GM12878 (cell line): ENCODE measurements at regions not wholly inside any gene's neighbourhood (a gene's known extent, or its start where the extent isn't known, plus 50 kb on each side); places are given as distances from the start of the nearest gene placed in this dataset.

ENCODE experiments used
- ATAC-seq: fragments of 200-7000 bp; cut with Tn5 transposase; 3 replicates; pipeline ENCODE4 v1.9.1; 2020; ENCODE audit warnings: mild to moderate bottlenecking, moderate library complexity
- BruUV-seq: library from RNA; stranded (reverse); fragments of 400-500 nt; replicated peaks from 2 replicates; lab custom pipeline; 2021; lab: Mats Ljungman, UMichigan
- CTCF ChIA-PET: fragments of 300-600 bp; sonication (Branson Sonifier 250); formaldehyde crosslinking; extraction: SDS; loops from one replicate; lab custom pipeline; 2021; ENCODE audit warnings: inconsistent platforms; lab: Yijun Ruan, JAX
- POLR2A ChIA-PET: fragments of 350-600 bp; formaldehyde crosslinking; extraction: SDS; loops from one replicate; lab custom pipeline; 2021; ENCODE audit warnings: inconsistent platforms; lab: Charles Lee
- RAD21 ChIA-PET: fragments of 300-600 bp; sonication (Branson Sonifier 250); formaldehyde crosslinking; loops from one replicate; lab custom pipeline; 2023; ENCODE audit warnings: antibody characterized with exemption; ENCODE audit not compliant: unreplicated experiment; lab: Charles Lee
- SMC1A ChIA-PET: fragments of 300-600 bp; sonication (Branson Sonifier 250); formaldehyde crosslinking; loops from one replicate; lab custom pipeline; 2023; ENCODE audit not compliant: unreplicated experiment, uncharacterized antibody; lab: Charles Lee
- DNase-seq: peaks from one replicate; pipeline ENCODE4 v3.0.0-alpha.2; 2011; ENCODE audit warnings: low read depth, low spot score
- FAIRE-seq: peaks from 3 replicates; lab custom pipeline; 2011; peaks lifted over from hg19 to GRCh38; lab: Jason Lieb, UNC
- H2AFZ ChIP-seq: 2 replicates; pipeline ENCODE4 v1.6.0; 2011; ENCODE audit warnings: low read depth, low read length, control low read depth; ENCODE audit not compliant: control insufficient read depth
- H3K27ac ChIP-seq: 2 replicates; pipeline ENCODE4 v1.5.1; 2011; ENCODE audit warnings: control low read depth; ENCODE audit not compliant: control insufficient read depth, insufficient read depth
- H3K27me3 ChIP-seq, 2 experiments: replicated peaks in 1 of 2; 2 replicates each; pipeline versions ENCODE4 v1.6.0 to v1.6.1; 2011; ENCODE audit warnings: low read length in 1 of 2; ENCODE audit not compliant: control insufficient read depth in 2 of 2, insufficient read depth in 2 of 2
- H3K36me3 ChIP-seq, 2 experiments: 2 replicates each; pipeline ENCODE4 v1.5.1; 2011; ENCODE audit warnings: low read length in 1 of 2; ENCODE audit not compliant: control insufficient read depth in 2 of 2, insufficient read depth in 2 of 2
- H3K4me1 ChIP-seq: 2 replicates; pipeline ENCODE4 v1.6.1; 2011; ENCODE audit warnings: mild to moderate bottlenecking, low read length, moderate library complexity, mixed read lengths; ENCODE audit not compliant: control insufficient read depth, insufficient read depth
- H3K4me2 ChIP-seq: 2 replicates; pipeline ENCODE4 v1.6.0; 2011; ENCODE audit warnings: control low read depth; ENCODE audit not compliant: control insufficient read depth, insufficient read depth
- H3K4me3 ChIP-seq: fragments of 200-600 bp; sonication (generic); 2 replicates; pipeline ENCODE4 v1.5.1; 2016
- H3K79me2 ChIP-seq: 2 replicates; pipeline ENCODE4 v1.6.0; 2011; ENCODE audit warnings: low read length; ENCODE audit not compliant: control insufficient read depth, insufficient read depth
- H3K9ac ChIP-seq: 2 replicates; pipeline ENCODE4 v1.8.0; 2011; ENCODE audit warnings: low read length, control low read depth, mixed read lengths; ENCODE audit not compliant: control insufficient read depth, insufficient read depth
- H3K9me3 ChIP-seq: replicated peaks from 3 replicates; pipeline ENCODE4 v1.5.1; 2011; ENCODE audit warnings: mild to moderate bottlenecking, low read length; ENCODE audit not compliant: control insufficient read depth, insufficient read depth
- H4K20me1 ChIP-seq: 2 replicates; pipeline ENCODE4 v1.6.0; 2011; ENCODE audit not compliant: control insufficient read depth, insufficient read depth
- BCL11A ChIP-seq: IDR thresholded peaks from 2 replicates; pipeline ENCODE4 v1.6.1; 2011; ENCODE audit warnings: low read depth, low read length
- EED ChIP-seq: sonication (generic); IDR thresholded peaks from 2 replicates; pipeline ENCODE4 v1.6.1; 2016; ENCODE audit warnings: antibody characterized with exemption, low read depth
- EP300 ChIP-seq, 2 experiments: fragments of 150-350 bp in 1 of 2; IDR thresholded peaks; 2 replicates each; pipeline ENCODE4 v1.6.1; 2011 to 2012; ENCODE audit warnings: low read depth in 2 of 2, low read length in 2 of 2, borderline replicate concordance in 1 of 2, improper control_type of control experiment in 1 of 2, inconsistent platforms in 1 of 2; ENCODE audit not compliant: control insufficient read depth in 1 of 2
- JUND ChIP-seq: IDR thresholded peaks from 2 replicates; pipeline ENCODE4 v1.6.1; 2012; ENCODE audit warnings: low read depth, mild to moderate bottlenecking, low read length, improper control_type of control experiment, moderate library complexity
- MEF2B ChIP-seq: fragments of 450-650 bp; IDR thresholded peaks from 2 replicates; pipeline ENCODE4 v1.6.1; 2018; ENCODE audit warnings: mild to moderate bottlenecking, moderate library complexity; ENCODE audit not compliant: partially characterized antibody, poor library complexity, severe bottlenecking
- NR2F1 ChIP-seq: fragments of 450-650 bp; conservative IDR thresholded peaks from 2 replicates; pipeline ENCODE4 v1.6.1; 2017; ENCODE audit warnings: mild to moderate bottlenecking
- ZNF384 ChIP-seq: IDR thresholded peaks from 2 replicates; pipeline ENCODE4 v1.6.1; 2012; ENCODE audit warnings: low read depth, mild to moderate bottlenecking, low read length, improper control_type of control experiment, borderline replicate concordance
- WGBS: methylation state at CpG from one replicate; pipeline ENCODE4 v1.1.6; 2016; ENCODE audit warnings: low lambda C conversion rate; ENCODE audit not compliant: insufficient replicate concordance, insufficient coverage; ENCODE audit errors: missing lambda C conversion rate; 5-methylcytosine and 5-hydroxymethylcytosine counted together
- in situ Hi-C: fragments of 300-500 bp; cut with MboI; formaldehyde crosslinking; loops from 9 replicates; pipeline ENCODE4 v1.14.3; 2018; ENCODE audit warnings: mixed read lengths
- intact Hi-C: fragments of 100-400 bp; cut with micrococcal nuclease; formaldehyde crosslinking; loops from one replicate; pipeline ENCODE4 v1.14.2; 2022; ENCODE audit not compliant: unreplicated experiment
- TF ChIP-seq, protein P1 (sequence below): IDR thresholded peaks from 2 replicates; pipeline ENCODE4 v1.6.1; 2012; ENCODE audit warnings: low read depth, low read length, improper control_type of control experiment
- TF ChIP-seq, protein P2 (sequence below): IDR thresholded peaks from 2 replicates; pipeline ENCODE4 v1.6.1; 2011; ENCODE audit warnings: borderline replicate concordance, low read depth, mild to moderate bottlenecking, moderate library complexity, mixed read lengths, low read length; ENCODE audit not compliant: insufficient read depth; ENCODE audit errors: extremely low read length
- TF ChIP-seq, protein P3 (sequence below): IDR thresholded peaks from 2 replicates; pipeline ENCODE4 v1.6.1; 2011; ENCODE audit warnings: borderline replicate concordance, low read depth, mild to moderate bottlenecking, moderate library complexity, low read length; ENCODE audit not compliant: insufficient read depth, poor library complexity, severe bottlenecking
- TF ChIP-seq, protein P4 (sequence below): fragments of 450-650 bp; IDR thresholded peaks from 2 replicates; pipeline ENCODE4 v1.6.1; 2017; ENCODE audit warnings: mild to moderate bottlenecking, moderate library complexity

DNA sequence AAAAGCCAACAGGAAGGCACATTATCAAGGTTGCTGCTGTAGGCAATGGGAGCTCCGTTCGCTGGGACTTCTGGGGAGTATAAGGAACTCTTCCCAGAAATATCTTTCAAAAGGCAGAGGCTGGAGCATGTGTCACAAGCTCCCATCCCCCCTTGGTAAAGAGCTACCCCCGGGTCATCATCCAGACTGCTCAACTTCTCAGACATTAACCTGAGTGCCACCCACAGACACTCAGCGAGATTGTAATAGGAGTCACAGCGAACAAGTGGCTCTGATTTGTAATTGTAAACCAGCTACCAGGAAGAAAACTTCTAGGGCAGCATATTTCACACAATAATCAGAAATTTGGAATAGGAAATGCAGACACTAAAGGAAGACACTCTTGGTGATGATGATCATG, 290.2 kb upstream of the PARD3B start:
- Histone ChIP-seq H3K9ac (no peak overlapping the region), H3K27me3 (no peaks in the 10 kb centered on the region; a peak in 1 of 4 replicates), H3K4me1 (no peaks in the 10 kb centered on the region), H3K9me3 (no peaks in the 10 kb centered on the region), H2AFZ (no peak overlapping the region), H3K36me3 (no peaks in the 10 kb centered on the region), H3K79me2 (no peaks in the 10 kb centered on the region), H3K27ac (no peak overlapping the region), H3K4me2 (no peak overlapping the region), H3K4me3 (no peak overlapping the region), H4K20me1 (no peaks in the 10 kb centered on the region)
- in situ Hi-C loops = no loop called here
- ChIA-PET SMC1A (no interaction called here), CTCF (no interaction called here), RAD21 (no interaction called here), POLR2A (no interaction called here)
- no TSS peak for BruUV-seq
- DNase-seq (no peak), ATAC-seq (no peak), FAIRE-seq (no peak)
- TF ChIP-seq EED (no peak), BCL11A (no peak), NR2F1 (no peak), MEF2B (no peak), EP300 (IDR thresholded peaks at IDR 0.05; ENCODE audit: borderline replicate concordance in 1 of 2, control insufficient read depth in 1 of 2, low read depth in 2 of 2, low read length in 2 of 2) (no peak), ZNF384 (no peak), JUND (no peak)
- TF ChIP-seq, protein P1, sequence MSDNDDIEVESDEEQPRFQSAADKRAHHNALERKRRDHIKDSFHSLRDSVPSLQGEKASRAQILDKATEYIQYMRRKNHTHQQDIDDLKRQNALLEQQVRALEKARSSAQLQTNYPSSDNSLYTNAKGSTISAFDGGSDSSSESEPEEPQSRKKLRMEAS = no peak
- intact Hi-C loops = no loop called here
- WGBS = 12% methylated on average over 5 of the region's 5 CpGs

DNA sequence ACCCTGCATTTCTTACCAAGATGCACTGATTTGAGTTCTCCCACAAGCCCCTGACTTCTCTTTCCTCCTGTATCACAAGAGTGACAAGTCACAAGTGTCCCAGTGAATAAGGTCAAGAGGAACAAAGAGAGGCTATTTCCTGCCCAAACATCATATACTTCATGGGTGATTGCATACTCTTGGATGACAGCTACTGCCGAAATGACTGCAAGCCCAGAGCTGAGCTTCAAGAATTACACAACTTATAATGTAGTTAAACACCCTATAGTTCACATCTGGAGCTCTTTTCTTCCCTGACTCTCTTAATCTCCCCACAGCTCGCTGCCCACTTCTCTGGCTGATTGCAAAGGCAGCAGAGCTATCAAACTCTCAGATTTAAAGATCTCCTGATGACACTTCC, 289.7 kb upstream of the PARD3B start:
- ATAC-seq = no peak
- H2AFZ ChIP-seq = no peak overlapping the region
- no peaks in the 10 kb centered on the region for H3K36me3 ChIP-seq
- no peak for FAIRE-seq
- WGBS = 3% methylated on average over 2 of the region's 2 CpGs
- H3K9me3 ChIP-seq = no peaks in the 10 kb centered on the region
- no peaks in the 10 kb centered on the region; a peak in 1 of 4 replicates for H3K27me3 ChIP-seq
- in situ Hi-C loops = no loop called here
- H3K9ac ChIP-seq = no peak overlapping the region
- SMC1A ChIA-PET = no interaction called here
- no peaks in the 10 kb centered on the region for H3K4me1 ChIP-seq
- H3K79me2 ChIP-seq = no peaks in the 10 kb centered on the region
- BruUV-seq = no TSS peak
- H3K4me2 ChIP-seq = no peak overlapping the region
- H3K27ac ChIP-seq = no peak overlapping the region
- RAD21 ChIA-PET = no interaction called here
- POLR2A ChIA-PET = no interaction called here
- intact Hi-C loops = no loop called here
- no peaks in the 10 kb centered on the region for H4K20me1 ChIP-seq
- CTCF ChIA-PET = no interaction called here
- no peak for DNase-seq
- no peak overlapping the region for H3K4me3 ChIP-seq
- TF ChIP-seq, protein P2, sequence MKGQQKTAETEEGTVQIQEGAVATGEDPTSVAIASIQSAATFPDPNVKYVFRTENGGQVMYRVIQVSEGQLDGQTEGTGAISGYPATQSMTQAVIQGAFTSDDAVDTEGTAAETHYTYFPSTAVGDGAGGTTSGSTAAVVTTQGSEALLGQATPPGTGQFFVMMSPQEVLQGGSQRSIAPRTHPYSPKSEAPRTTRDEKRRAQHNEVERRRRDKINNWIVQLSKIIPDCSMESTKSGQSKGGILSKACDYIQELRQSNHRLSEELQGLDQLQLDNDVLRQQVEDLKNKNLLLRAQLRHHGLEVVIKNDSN = no peak
- TF ChIP-seq, protein P3, sequence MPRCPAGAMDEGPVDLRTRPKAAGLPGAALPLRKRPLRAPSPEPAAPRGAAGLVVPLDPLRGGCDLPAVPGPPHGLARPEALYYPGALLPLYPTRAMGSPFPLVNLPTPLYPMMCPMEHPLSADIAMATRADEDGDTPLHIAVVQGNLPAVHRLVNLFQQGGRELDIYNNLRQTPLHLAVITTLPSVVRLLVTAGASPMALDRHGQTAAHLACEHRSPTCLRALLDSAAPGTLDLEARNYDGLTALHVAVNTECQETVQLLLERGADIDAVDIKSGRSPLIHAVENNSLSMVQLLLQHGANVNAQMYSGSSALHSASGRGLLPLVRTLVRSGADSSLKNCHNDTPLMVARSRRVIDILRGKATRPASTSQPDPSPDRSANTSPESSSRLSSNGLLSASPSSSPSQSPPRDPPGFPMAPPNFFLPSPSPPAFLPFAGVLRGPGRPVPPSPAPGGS = no peak
- TF ChIP-seq, protein P4, sequence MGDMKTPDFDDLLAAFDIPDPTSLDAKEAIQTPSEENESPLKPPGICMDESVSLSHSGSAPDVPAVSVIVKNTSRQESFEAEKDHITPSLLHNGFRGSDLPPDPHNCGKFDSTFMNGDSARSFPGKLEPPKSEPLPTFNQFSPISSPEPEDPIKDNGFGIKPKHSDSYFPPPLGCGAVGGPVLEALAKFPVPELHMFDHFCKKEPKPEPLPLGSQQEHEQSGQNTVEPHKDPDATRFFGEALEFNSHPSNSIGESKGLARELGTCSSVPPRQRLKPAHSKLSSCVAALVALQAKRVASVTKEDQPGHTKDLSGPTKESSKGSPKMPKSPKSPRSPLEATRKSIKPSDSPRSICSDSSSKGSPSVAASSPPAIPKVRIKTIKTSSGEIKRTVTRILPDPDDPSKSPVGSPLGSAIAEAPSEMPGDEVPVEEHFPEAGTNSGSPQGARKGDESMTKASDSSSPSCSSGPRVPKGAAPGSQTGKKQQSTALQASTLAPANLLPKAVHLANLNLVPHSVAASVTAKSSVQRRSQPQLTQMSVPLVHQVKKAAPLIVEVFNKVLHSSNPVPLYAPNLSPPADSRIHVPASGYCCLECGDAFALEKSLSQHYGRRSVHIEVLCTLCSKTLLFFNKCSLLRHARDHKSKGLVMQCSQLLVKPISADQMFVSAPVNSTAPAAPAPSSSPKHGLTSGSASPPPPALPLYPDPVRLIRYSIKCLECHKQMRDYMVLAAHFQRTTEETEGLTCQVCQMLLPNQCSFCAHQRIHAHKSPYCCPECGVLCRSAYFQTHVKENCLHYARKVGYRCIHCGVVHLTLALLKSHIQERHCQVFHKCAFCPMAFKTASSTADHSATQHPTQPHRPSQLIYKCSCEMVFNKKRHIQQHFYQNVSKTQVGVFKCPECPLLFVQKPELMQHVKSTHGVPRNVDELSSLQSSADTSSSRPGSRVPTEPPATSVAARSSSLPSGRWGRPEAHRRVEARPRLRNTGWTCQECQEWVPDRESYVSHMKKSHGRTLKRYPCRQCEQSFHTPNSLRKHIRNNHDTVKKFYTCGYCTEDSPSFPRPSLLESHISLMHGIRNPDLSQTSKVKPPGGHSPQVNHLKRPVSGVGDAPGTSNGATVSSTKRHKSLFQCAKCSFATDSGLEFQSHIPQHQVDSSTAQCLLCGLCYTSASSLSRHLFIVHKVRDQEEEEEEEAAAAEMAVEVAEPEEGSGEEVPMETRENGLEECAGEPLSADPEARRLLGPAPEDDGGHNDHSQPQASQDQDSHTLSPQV = no peak
